ENCODE measurements at regions not wholly inside any gene's neighbourhood (a gene's known extent, or its start where the extent isn't known, plus 50 kb on each side); places are given as distances from the start of the nearest gene placed in this dataset.
"Not testable (repeated sequence)": the region's sequence is repeated elsewhere in the genome, so short reads cannot be mapped to it uniquely, and the experiment has no call there.

- DNase-seq = peak; percentile 31
Observed at GRCh38 chr17:30731210-30732132, 93.0 kb downstream of the CRLF3 start.

- DNase-seq = not testable (repeated sequence)
Observed at GRCh38 chr17:30730837-30731209, 93.7 kb downstream of the CRLF3 start.

GRCh38 chr17:30730171-30730836, 94.2 kb downstream of the CRLF3 start:
- not testable (repeated sequence) for DNase-seq

GRCh38 chr17:30729471-30730170, 94.9 kb downstream of the CRLF3 start:
- DNase-seq = not testable (repeated sequence)

GRCh38 chr17:30727517-30727916, 97.0 kb downstream of the CRLF3 start:
- not testable (repeated sequence) for DNase-seq

- DNase-seq = not testable (repeated sequence)
Observed at GRCh38 chr17:30726734-30727133, 97.8 kb downstream of the CRLF3 start.

GRCh38 chr17:30726310-30726709, 98.2 kb downstream of the CRLF3 start:
- DNase-seq = not testable (repeated sequence)

- not testable (repeated sequence) for DNase-seq
Observed at GRCh38 chr17:30724034-30724650, 100.3 kb downstream of the CRLF3 start.

- not testable (repeated sequence) for DNase-seq
Observed at GRCh38 chr17:30722114-30722780, 102.2 kb downstream of the CRLF3 start.

- not testable (repeated sequence) for DNase-seq
Observed at GRCh38 chr17:30720971-30721370, 103.5 kb downstream of the CRLF3 start.

GRCh38 chr17:30720013-30720471, 104.5 kb downstream of the CRLF3 start:
- no peak for DNase-seq

- DNase-seq = not testable (repeated sequence)
Observed at GRCh38 chr17:30719131-30719973, 105.1 kb downstream of the CRLF3 start.

- DNase-seq = not testable (repeated sequence)
Observed at GRCh38 chr17:30718691-30719090, 105.8 kb downstream of the CRLF3 start.

GRCh38 chr17:30718099-30718447, 106.4 kb downstream of the CRLF3 start:
- DNase-seq = not testable (repeated sequence)

- no peak for DNase-seq
Observed at GRCh38 chr17:30717291-30718098, 107.0 kb downstream of the CRLF3 start.

GRCh38 chr17:30716461-30717290, 107.8 kb downstream of the CRLF3 start:
- no peak for DNase-seq

GRCh38 chr17:30714825-30715622, 109.5 kb downstream of the CRLF3 start:
- DNase-seq = not testable (repeated sequence)

GRCh38 chr17:30713805-30714204, 110.7 kb downstream of the CRLF3 start:
- DNase-seq = not testable (repeated sequence)

All from NCI-H1048 (cell line).